ENCODE measurements at regions not wholly inside any gene's neighbourhood (a gene's known extent, or its start where the extent isn't known, plus 50 kb on each side); places are given as distances from the start of the nearest gene placed in this dataset.

DNA sequence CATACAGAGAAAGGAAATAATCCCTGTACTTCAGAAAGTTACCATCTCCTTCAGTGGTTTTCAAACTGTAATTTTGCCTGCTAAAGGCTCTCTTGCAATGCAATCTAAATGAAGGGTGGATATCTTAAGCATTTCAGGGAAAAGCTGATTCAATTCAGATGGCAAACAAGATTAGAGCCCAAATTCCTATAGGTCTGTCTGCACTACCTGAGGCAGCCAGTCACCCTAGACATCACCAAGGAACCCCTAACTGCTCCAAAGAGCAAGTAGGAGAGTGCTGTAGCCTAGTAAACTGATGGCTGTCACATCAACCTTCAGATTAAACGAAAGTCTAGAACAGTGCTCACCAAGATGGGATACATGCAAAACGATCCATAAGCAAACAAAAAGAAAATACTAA is 138.0 kb upstream of the ANK3 start:
- TF ChIP-seq, protein P1, sequence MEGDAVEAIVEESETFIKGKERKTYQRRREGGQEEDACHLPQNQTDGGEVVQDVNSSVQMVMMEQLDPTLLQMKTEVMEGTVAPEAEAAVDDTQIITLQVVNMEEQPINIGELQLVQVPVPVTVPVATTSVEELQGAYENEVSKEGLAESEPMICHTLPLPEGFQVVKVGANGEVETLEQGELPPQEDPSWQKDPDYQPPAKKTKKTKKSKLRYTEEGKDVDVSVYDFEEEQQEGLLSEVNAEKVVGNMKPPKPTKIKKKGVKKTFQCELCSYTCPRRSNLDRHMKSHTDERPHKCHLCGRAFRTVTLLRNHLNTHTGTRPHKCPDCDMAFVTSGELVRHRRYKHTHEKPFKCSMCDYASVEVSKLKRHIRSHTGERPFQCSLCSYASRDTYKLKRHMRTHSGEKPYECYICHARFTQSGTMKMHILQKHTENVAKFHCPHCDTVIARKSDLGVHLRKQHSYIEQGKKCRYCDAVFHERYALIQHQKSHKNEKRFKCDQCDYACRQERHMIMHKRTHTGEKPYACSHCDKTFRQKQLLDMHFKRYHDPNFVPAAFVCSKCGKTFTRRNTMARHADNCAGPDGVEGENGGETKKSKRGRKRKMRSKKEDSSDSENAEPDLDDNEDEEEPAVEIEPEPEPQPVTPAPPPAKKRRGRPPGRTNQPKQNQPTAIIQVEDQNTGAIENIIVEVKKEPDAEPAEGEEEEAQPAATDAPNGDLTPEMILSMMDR (optimal IDR thresholded peaks at IDR 0.05 in 1 of 3, IDR thresholded peaks at IDR 0.05 in 1 of 3, conservative IDR thresholded peaks at IDR 0.05 in 1 of 3; ENCODE audit: extremely low read depth in 1 of 3, insufficient read depth in 2 of 3, low read length in 3 of 3), result no peak
- no peak for TF ChIP-seq EZH2 (IDR thresholded peaks at IDR 0.05; ENCODE audit: low read length)
